Gastrocnemius medialis (tissue), 4 donors: ENCODE measurements at regions not wholly inside any gene's neighbourhood (a gene's known extent, or its start where the extent isn't known, plus 50 kb on each side); places are given as distances from the start of the nearest gene placed in this dataset.
"Not testable (repeated sequence)": the region's sequence is repeated elsewhere in the genome, so short reads cannot be mapped to it uniquely, and the experiment has no call there.

Source experiments
- ATAC-seq, 2 donors: fragments of 150-250 bp; one replicate each; pipeline ENCODE4 v1.9.1; 2016
- DNase-seq, 2 donors: peaks; one replicate each; pipeline ENCODE4 v3.0.0-alpha.2; 2019
- H3K27ac ChIP-seq, 4 donors: fragments of 200-600 bp; sonication (generic); 1 replicate in 1 of 4; 2 replicates in 3 of 4; pipeline ENCODE4 v1.5.1; 2016 to 2018; ENCODE audit warnings: mild to moderate bottlenecking in 2 of 4, moderate library complexity in 1 of 4
- H3K27me3 ChIP-seq, 3 donors: fragments of 200-600 bp; sonication (generic) in 2 of 3; 1 replicate in 1 of 3; 2 replicates in 2 of 3; pipeline versions ENCODE4 v1.5.1 to v1.6.0; 2016 to 2019; ENCODE audit warnings: mild to moderate bottlenecking in 1 of 3, moderate library complexity in 1 of 3
- H3K36me3 ChIP-seq, 2 donors: fragments of 200-600 bp; sonication (generic) in 1 of 2; one replicate each; pipeline ENCODE4 v1.5.1; 2017 to 2018
- H3K4me1 ChIP-seq, 2 donors: fragments of 200-600 bp; sonication (generic) in 1 of 2; one replicate each; pipeline ENCODE4 v1.5.1; 2016 to 2017; ENCODE audit warnings: mild to moderate bottlenecking in 2 of 2
- H3K4me3 ChIP-seq, 4 donors: fragments of 200-600 bp; sonication (generic) in 3 of 4; 1 replicate in 1 of 4; 2 replicates in 3 of 4; pipeline ENCODE4 v1.5.1; 2016 to 2019; ENCODE audit warnings: mild to moderate bottlenecking in 2 of 4
- H3K9me3 ChIP-seq, 3 donors: fragments of 200-600 bp; sonication (generic) in 2 of 3; 1 replicate in 1 of 3; 2 replicates in 2 of 3; pipeline ENCODE4 v1.5.1; 2016 to 2019
- CTCF ChIP-seq, 5 experiments: fragments of 450-650 bp in 3 of 5; fragments of 200-600 bp in 2 of 5; sonication (generic) in 2 of 5; IDR thresholded peaks in 4 of 5; conservative IDR thresholded peaks in 1 of 5; 1 replicate in 4 of 5; 2 replicates in 1 of 5; pipeline ENCODE4 v1.5.1; 2016 to 2019; ENCODE audit warnings: antibody characterized with exemption in 5 of 5, mild to moderate bottlenecking in 3 of 5, moderate library complexity in 3 of 5
- POLR2A ChIP-seq, 2 donors: fragments of 450-650 bp; IDR thresholded peaks; one replicate each; pipeline ENCODE4 v1.6.1; 2017; ENCODE audit warnings: antibody characterized with exemption in 2 of 2, mild to moderate bottlenecking in 2 of 2, moderate library complexity in 2 of 2
- in situ Hi-C, 4 donors: fragments of 200-750 bp; cut with MboI; loops; one replicate each; pipeline versions ENCODE4 v1.15.0 to v1.8.0; 2017; ENCODE audit warnings: low sequenced_read_pairs in 4 of 4
- intact Hi-C: fragments of 100-400 bp; cut with DNase I; formaldehyde crosslinking; loops from one replicate; pipeline ENCODE4 v1.15.1; 2023; ENCODE audit warnings: low total_unique reads

- Histone ChIP-seq H3K27ac (no peak overlapping the region), H3K27me3 (no peaks in the 10 kb centered on the region), H3K4me3 (no peak overlapping the region), H3K9me3 (no peaks in the 10 kb centered on the region), H3K4me1 (no peaks in the 10 kb centered on the region), H3K36me3 (no peaks in the 10 kb centered on the region)
- DNase-seq, result no peak
- ATAC-seq, result no peak
- TF ChIP-seq CTCF (IDR thresholded peaks at IDR 0.05 in 4 of 5, conservative IDR thresholded peaks at IDR 0.05 in 1 of 5), result no peak
- no peak for TF ChIP-seq POLR2A (IDR thresholded peaks at IDR 0.05)
- in situ Hi-C loops (no loop called here), intact Hi-C loops (no loop called here)
Observed at GRCh38 chr10:64041989-64042490, 520.8 kb downstream of the REEP3 start.

- H3K27me3 ChIP-seq, result no peaks in the 10 kb centered on the region
- intact Hi-C loops, result no loop called here
- H3K4me1 ChIP-seq, result no peaks in the 10 kb centered on the region
- no peak for TF ChIP-seq POLR2A (IDR thresholded peaks at IDR 0.05)
- TF ChIP-seq CTCF (IDR thresholded peaks at IDR 0.05 in 4 of 5, conservative IDR thresholded peaks at IDR 0.05 in 1 of 5), result no peak
- no peaks in the 10 kb centered on the region for H3K36me3 ChIP-seq
- DNase-seq, result no peak
- no peak overlapping the region for H3K27ac ChIP-seq
- in situ Hi-C loops, result no loop called here
- no peak overlapping the region for H3K4me3 ChIP-seq
- no peak for ATAC-seq
- no peaks in the 10 kb centered on the region for H3K9me3 ChIP-seq
Observed at GRCh38 chr10:64044098-64044497, 522.9 kb downstream of the REEP3 start.

- H3K4me1 ChIP-seq, intact Hi-C loops, H3K36me3 ChIP-seq, ATAC-seq, H3K27me3 ChIP-seq, H3K9me3 ChIP-seq, H3K4me3 ChIP-seq, in situ Hi-C loops, DNase-seq, H3K27ac ChIP-seq: not testable (repeated sequence)
Observed at GRCh38 chr10:64044957-64045632, 523.9 kb downstream of the REEP3 start.

GRCh38 chr10:64054392-64054791 is 533.2 kb downstream of the REEP3 start:
- ATAC-seq, result no peak
- intact Hi-C loops (no loop called here), in situ Hi-C loops (no loop called here)
- TF ChIP-seq POLR2A (IDR thresholded peaks at IDR 0.05), result no peak
- TF ChIP-seq CTCF (IDR thresholded peaks at IDR 0.05 in 4 of 5, conservative IDR thresholded peaks at IDR 0.05 in 1 of 5), result no peak
- no peak for DNase-seq
- H3K4me1 ChIP-seq, result no peaks in the 10 kb centered on the region
- H3K27me3 ChIP-seq, result no peaks in the 10 kb centered on the region
- H3K4me3 ChIP-seq, result no peak overlapping the region
- H3K27ac ChIP-seq, result no peak overlapping the region
- H3K36me3 ChIP-seq, result no peaks in the 10 kb centered on the region
- no peaks in the 10 kb centered on the region for H3K9me3 ChIP-seq

GRCh38 chr10:64059884-64060283 is 538.7 kb downstream of the REEP3 start:
- Histone ChIP-seq H3K9me3 (no peaks in the 10 kb centered on the region), H3K4me3 (no peak overlapping the region), H3K36me3 (no peaks in the 10 kb centered on the region), H3K4me1 (no peaks in the 10 kb centered on the region), H3K27me3 (no peaks in the 10 kb centered on the region), H3K27ac (no peak overlapping the region)
- in situ Hi-C loops, result no loop called here
- TF ChIP-seq CTCF (IDR thresholded peaks at IDR 0.05 in 4 of 5, conservative IDR thresholded peaks at IDR 0.05 in 1 of 5) (no peak), POLR2A (IDR thresholded peaks at IDR 0.05) (no peak)
- DNase-seq (no peak), ATAC-seq (no peak)
- intact Hi-C loops, result no loop called here
